Nephron progenitor cell (in vitro differentiated cells): ENCODE measurements at regions not wholly inside any gene's neighbourhood (a gene's known extent, or its start where the extent isn't known, plus 50 kb on each side); places are given as distances from the start of the nearest gene placed in this dataset.
A peak's percentile ranks its signal among the peaks of the same experiment; 100 is the strongest.
"Not testable (repeated sequence)": the region's sequence is repeated elsewhere in the genome, so short reads cannot be mapped to it uniquely, and the experiment has no call there.

Experiments used
- DNase-seq: peaks from one replicate; pipeline ENCODE4 v3.0.0; 2021
- H3K27ac Mint-ChIP-seq: 2 replicates; pipeline ENCODE4 v1.8.0; 2021; ENCODE audit warnings: mild to moderate bottlenecking, moderate library complexity, mixed read lengths
- H3K27me3 Mint-ChIP-seq: 2 replicates; pipeline ENCODE4 v1.8.0; 2021; ENCODE audit warnings: mild to moderate bottlenecking, low read depth, mixed read lengths; ENCODE audit not compliant: poor library complexity
- H3K36me3 Mint-ChIP-seq: 2 replicates; pipeline ENCODE4 v1.8.0; 2021; ENCODE audit warnings: low read depth, mixed read lengths
- H3K4me1 Mint-ChIP-seq: 2 replicates; pipeline ENCODE4 v1.8.0; 2021; ENCODE audit warnings: mixed read lengths
- H3K4me3 Mint-ChIP-seq: 2 replicates; pipeline ENCODE4 v1.8.0; 2021; ENCODE audit warnings: mild to moderate bottlenecking, moderate library complexity, mixed read lengths
- H3K9me3 Mint-ChIP-seq: 2 replicates; pipeline ENCODE4 v1.8.0; 2021; ENCODE audit warnings: mild to moderate bottlenecking, moderate library complexity, mixed read lengths
- TF ChIP-seq, protein P1 (sequence below): fragments of 200-600 bp; sonication (generic); IDR thresholded peaks from 2 replicates; pipeline ENCODE4 v1.5.0; 2021; ENCODE audit warnings: antibody characterized with exemption

GRCh38 chr18:39574897-39575296 is 2009.3 kb upstream of the CELF4 start:
- Mint-ChIP-seq H3K27ac (peak overlapping the region; percentile 12), H3K9me3 (peaks cover 18% of the 10 kb centered on the region), H3K36me3 (peaks cover 20% of the 10 kb centered on the region), H3K4me3 (no peak overlapping the region), H3K4me1 (peaks cover 24% of the 10 kb centered on the region), H3K27me3 (peaks cover 4% of the 10 kb centered on the region)
- TF ChIP-seq, protein P1, sequence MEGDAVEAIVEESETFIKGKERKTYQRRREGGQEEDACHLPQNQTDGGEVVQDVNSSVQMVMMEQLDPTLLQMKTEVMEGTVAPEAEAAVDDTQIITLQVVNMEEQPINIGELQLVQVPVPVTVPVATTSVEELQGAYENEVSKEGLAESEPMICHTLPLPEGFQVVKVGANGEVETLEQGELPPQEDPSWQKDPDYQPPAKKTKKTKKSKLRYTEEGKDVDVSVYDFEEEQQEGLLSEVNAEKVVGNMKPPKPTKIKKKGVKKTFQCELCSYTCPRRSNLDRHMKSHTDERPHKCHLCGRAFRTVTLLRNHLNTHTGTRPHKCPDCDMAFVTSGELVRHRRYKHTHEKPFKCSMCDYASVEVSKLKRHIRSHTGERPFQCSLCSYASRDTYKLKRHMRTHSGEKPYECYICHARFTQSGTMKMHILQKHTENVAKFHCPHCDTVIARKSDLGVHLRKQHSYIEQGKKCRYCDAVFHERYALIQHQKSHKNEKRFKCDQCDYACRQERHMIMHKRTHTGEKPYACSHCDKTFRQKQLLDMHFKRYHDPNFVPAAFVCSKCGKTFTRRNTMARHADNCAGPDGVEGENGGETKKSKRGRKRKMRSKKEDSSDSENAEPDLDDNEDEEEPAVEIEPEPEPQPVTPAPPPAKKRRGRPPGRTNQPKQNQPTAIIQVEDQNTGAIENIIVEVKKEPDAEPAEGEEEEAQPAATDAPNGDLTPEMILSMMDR: no peak
- no peak for DNase-seq

DNA sequence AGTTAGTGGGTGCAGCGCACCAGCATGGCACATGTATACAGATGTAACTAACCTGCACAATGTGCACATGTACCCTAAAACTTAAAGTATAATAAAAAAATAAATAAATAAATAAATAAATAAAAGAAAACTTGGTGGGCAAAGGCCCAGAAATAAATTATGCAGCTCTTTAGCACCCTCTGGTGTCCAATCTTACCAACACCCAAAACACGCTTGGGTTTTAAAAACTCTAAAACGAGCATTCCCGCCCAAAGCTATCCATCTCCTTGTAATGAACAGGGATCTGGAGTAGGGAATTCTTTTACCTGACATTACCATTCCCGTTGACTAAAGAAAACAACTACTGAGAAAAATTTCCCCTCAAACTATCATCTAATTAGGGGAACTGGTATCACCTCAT is 2005.9 kb upstream of the CELF4 start:
- no peak for DNase-seq
- peaks cover 4% of the 10 kb centered on the region for H3K27me3 Mint-ChIP-seq
- H3K27ac Mint-ChIP-seq: no peak overlapping the region
- no peak overlapping the region for H3K4me3 Mint-ChIP-seq
- peaks cover 18% of the 10 kb centered on the region for H3K9me3 Mint-ChIP-seq
- H3K4me1 Mint-ChIP-seq: peaks cover 10% of the 10 kb centered on the region
- TF ChIP-seq, protein P1: peak; percentile 21
- peaks cover 20% of the 10 kb centered on the region for H3K36me3 Mint-ChIP-seq

GRCh38 chr18:39565551-39566230 is 2000.1 kb upstream of the CELF4 start:
- H3K27me3 Mint-ChIP-seq, H3K4me3 Mint-ChIP-seq, H3K27ac Mint-ChIP-seq, DNase-seq: not testable (repeated sequence)
- Mint-ChIP-seq H3K9me3 (peaks cover 18% of the 10 kb centered on the region), H3K4me1 (peaks cover 13% of the 10 kb centered on the region), H3K36me3 (peaks cover 19% of the 10 kb centered on the region)

GRCh38 chr18:39564716-39565115 is 1999.1 kb upstream of the CELF4 start:
- H3K4me3 Mint-ChIP-seq: no peak overlapping the region
- peaks cover 19% of the 10 kb centered on the region for H3K36me3 Mint-ChIP-seq
- H3K27ac Mint-ChIP-seq: no peak overlapping the region
- H3K4me1 Mint-ChIP-seq: peaks cover 13% of the 10 kb centered on the region
- H3K27me3 Mint-ChIP-seq: no peaks in the 10 kb centered on the region
- peaks cover 18% of the 10 kb centered on the region for H3K9me3 Mint-ChIP-seq
- DNase-seq: no peak
- TF ChIP-seq, protein P1: no peak

GRCh38 chr18:39561126-39561525 is 1995.5 kb upstream of the CELF4 start:
- Mint-ChIP-seq H3K4me3 (no peak overlapping the region), H3K4me1 (peaks cover 26% of the 10 kb centered on the region), H3K36me3 (peaks cover 19% of the 10 kb centered on the region), H3K27me3 (no peaks in the 10 kb centered on the region), H3K9me3 (peaks cover 18% of the 10 kb centered on the region), H3K27ac (no peak overlapping the region)
- TF ChIP-seq, protein P1: no peak
- no peak for DNase-seq

DNA sequence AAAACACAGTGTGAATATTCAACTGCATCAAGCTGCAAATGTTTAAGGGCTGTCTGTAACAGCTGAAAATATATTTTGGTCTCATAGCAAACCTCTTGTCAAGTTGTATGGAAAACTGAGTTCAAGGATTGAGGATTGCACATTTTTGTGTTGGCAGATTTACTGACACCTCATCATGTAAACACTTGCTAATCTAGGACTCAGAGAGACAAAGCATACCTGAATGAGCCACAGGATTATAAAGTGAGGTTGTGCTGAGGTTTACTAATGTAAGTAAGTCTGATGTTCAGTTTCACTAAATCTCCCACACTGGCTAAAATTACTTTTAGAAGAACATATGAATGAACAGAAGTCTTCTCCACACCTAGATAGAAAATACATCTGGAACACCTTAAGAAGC is 1993.1 kb upstream of the CELF4 start:
- peaks cover 7% of the 10 kb centered on the region for H3K36me3 Mint-ChIP-seq
- no peak overlapping the region for H3K27ac Mint-ChIP-seq
- no peak overlapping the region for H3K4me3 Mint-ChIP-seq
- no peak for DNase-seq
- peaks cover 4% of the 10 kb centered on the region for H3K9me3 Mint-ChIP-seq
- TF ChIP-seq, protein P1: no peak
- no peaks in the 10 kb centered on the region for H3K27me3 Mint-ChIP-seq
- peaks cover 30% of the 10 kb centered on the region for H3K4me1 Mint-ChIP-seq
